OCI-LY7 (cell line): ENCODE measurements at regions not wholly inside any gene's neighbourhood (a gene's known extent, or its start where the extent isn't known, plus 50 kb on each side); places are given as distances from the start of the nearest gene placed in this dataset.

Source experiments
- CTCF ChIP-seq: fragments of 200-600 bp; sonication (generic); conservative IDR thresholded peaks from 2 replicates; pipeline ENCODE4 v1.5.1; 2014; ENCODE audit warnings: mild to moderate bottlenecking, antibody characterized with exemption, low read length, moderate library complexity, mixed read lengths
- EZH2phosphoT487 ChIP-seq: fragments of 200-600 bp; sonication (generic); IDR thresholded peaks from 2 replicates; pipeline ENCODE4 v1.6.1; 2018; ENCODE audit warnings: low read depth, borderline replicate concordance, mild to moderate bottlenecking, mixed run types, antibody characterized with exemption, low read length, moderate library complexity, mixed read lengths

DNA sequence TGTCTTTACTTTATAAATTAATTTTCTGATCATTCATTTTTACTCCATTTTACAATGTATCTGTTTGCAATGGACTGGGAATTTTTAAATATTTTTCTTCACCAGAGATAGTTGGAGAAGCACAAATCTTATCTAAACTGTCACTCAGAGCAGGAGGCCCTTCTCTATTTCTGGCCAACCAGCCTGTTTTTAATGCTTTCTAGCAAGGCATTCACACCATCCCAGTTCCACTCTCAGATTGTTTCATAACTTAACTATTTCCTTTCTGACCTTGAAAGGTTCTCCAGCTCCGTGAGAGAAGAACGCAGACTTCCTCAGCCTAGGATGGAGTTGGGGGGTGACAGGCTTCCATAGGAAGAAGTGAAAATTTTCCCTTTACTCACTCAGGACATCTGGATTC, 155.8 kb downstream of the SKIDA1 start:
- TF ChIP-seq CTCF, result no peak
- TF ChIP-seq EZH2phosphoT487, result no peak
